ENCODE measurements at regions not wholly inside any gene's neighbourhood (a gene's known extent, or its start where the extent isn't known, plus 50 kb on each side); places are given as distances from the start of the nearest gene placed in this dataset.

DNA sequence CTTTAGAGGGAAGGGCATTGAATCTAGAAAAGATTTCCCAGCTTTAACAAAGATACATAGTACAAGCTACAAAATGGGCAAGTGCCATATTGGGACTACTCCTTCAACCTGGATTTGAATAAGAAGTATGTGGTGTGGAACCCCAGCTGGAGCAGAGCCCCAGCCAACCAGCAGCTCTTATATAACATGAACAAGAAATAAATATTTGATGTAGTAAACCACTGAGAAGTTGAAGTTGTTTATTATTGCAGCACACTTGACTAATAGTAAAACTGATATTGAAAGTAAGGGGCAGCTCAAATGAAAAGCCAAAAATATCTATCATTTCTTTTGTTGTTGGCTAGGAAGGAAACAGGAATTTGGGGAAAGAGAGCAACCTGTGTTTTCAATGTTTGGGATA lies 701.8 kb downstream of the TMTC2 start:
- no peaks in the 10 kb centered on the region for H3K4me1 ChIP-seq (ENCODE audit: insufficient read depth, low read length)
- no peak overlapping the region for H2AFZ ChIP-seq (ENCODE audit: low read depth, low read length)
- no peak for TF ChIP-seq CTCF (IDR thresholded peaks at IDR 0.05; ENCODE audit: borderline replicate concordance, extremely low read depth, low read length, poor library complexity, severe bottlenecking)
- no peak for TF ChIP-seq EZH2 (IDR thresholded peaks at IDR 0.05; ENCODE audit: borderline replicate concordance, low read depth, low read length, severe bottlenecking)
- H3K4me2 ChIP-seq (ENCODE audit: insufficient read depth, low read length): no peak overlapping the region
- no peaks in the 10 kb centered on the region for H3K79me2 ChIP-seq (ENCODE audit: insufficient read depth, low read length)
- H3K27me3 ChIP-seq (ENCODE audit: insufficient read depth, low read length, poor library complexity): no peaks in the 10 kb centered on the region
- no peaks in the 10 kb centered on the region for H3K9me3 ChIP-seq (ENCODE audit: insufficient read depth, low read length, severe bottlenecking)
- H3K27ac ChIP-seq (ENCODE audit: low read length): no peak overlapping the region
- no peak overlapping the region for H3K4me3 ChIP-seq (ENCODE audit: low read depth in 1 of 2, low read length in 2 of 2)
- ATAC-seq (ENCODE audit: insufficient read depth, low read depth): no peak
- H4K20me1 ChIP-seq (ENCODE audit: insufficient read depth, low read length): no peaks in the 10 kb centered on the region
- no peak for DNase-seq
- H3K9ac ChIP-seq (ENCODE audit: low read depth, low read length): no peak overlapping the region
- no peaks in the 10 kb centered on the region for H3K36me3 ChIP-seq (ENCODE audit: insufficient read depth, low read length)

DNA sequence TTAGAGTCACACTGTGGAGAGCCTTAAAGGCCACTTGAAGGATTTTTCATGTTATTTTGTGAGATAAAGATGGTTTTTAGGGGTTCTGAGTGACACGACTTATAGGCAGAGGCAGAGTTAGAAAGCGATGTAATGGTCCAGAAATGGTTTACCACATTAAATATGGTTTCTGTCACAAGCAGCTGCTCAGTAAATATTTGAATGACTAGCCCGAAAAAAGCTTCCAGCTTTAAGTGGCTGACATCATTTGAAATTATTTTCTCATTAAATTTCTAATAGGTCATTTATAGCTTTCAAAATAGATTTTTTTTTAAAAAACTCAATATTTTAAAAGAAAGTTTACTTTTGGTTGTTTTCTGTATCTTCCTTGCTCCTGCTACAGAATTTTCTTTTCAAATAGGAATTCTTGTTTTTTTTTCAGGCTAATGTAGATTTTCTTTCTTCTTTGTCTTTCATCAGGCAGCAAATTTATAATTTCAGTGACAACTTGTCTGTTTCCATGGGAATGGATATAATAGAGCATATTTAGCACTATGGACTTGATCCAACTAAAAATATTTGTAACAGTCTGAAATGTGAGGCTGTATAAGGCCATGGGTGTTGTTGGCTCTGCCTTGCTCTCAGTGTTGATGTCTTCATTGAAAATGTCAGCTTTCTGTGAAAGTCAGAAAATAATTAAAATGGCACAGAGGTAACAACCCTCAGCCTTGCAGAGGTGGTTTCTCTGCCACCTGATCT lies 700.0 kb downstream of the TMTC2 start:
- ATAC-seq (ENCODE audit: insufficient read depth, low read depth) (no peak), DNase-seq (no peak)
- Histone ChIP-seq H3K9ac (ENCODE audit: low read depth, low read length) (no peak overlapping the region), H4K20me1 (ENCODE audit: insufficient read depth, low read length) (no peaks in the 10 kb centered on the region), H3K27me3 (ENCODE audit: insufficient read depth, low read length, poor library complexity) (no peaks in the 10 kb centered on the region), H3K79me2 (ENCODE audit: insufficient read depth, low read length) (no peaks in the 10 kb centered on the region), H2AFZ (ENCODE audit: low read depth, low read length) (no peak overlapping the region), H3K36me3 (ENCODE audit: insufficient read depth, low read length) (no peaks in the 10 kb centered on the region), H3K9me3 (ENCODE audit: insufficient read depth, low read length, severe bottlenecking) (no peaks in the 10 kb centered on the region), H3K4me1 (ENCODE audit: insufficient read depth, low read length) (no peaks in the 10 kb centered on the region), H3K4me3 (ENCODE audit: low read depth in 1 of 2, low read length in 2 of 2) (no peak overlapping the region), H3K4me2 (ENCODE audit: insufficient read depth, low read length) (no peak overlapping the region), H3K27ac (ENCODE audit: low read length) (no peak overlapping the region)
- no peak for TF ChIP-seq CTCF (IDR thresholded peaks at IDR 0.05; ENCODE audit: borderline replicate concordance, extremely low read depth, low read length, poor library complexity, severe bottlenecking)
- TF ChIP-seq EZH2 (IDR thresholded peaks at IDR 0.05; ENCODE audit: borderline replicate concordance, low read depth, low read length, severe bottlenecking): no peak

DNA sequence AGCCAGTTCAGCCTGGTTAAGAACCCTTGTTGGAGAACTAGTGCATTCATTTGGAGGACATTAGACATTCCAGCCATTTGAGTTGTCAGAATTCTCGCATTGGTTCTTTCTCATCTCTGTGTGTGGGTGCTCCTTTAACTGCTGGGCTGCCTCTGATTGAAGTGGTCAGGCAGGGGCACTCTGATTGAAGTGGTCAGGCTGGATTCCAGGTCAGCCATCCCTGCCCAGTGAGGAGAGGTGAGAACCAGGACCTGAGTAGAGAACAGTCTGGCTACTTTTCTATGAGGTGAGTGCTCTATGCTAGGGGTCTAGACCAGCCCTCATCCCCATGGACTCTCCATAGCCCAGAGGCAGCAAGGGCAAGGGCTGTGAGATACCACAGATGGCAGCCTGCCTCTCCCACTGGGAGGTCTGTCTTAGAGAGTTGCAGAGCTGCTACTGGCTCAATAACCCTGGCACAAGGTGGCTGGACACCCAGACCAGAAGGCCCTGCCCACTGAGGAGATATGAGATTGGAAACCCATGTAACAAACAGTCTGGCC lies 691.6 kb downstream of the TMTC2 start:
- Histone ChIP-seq H3K9me3 (ENCODE audit: insufficient read depth, low read length, severe bottlenecking) (no peaks in the 10 kb centered on the region), H3K27me3 (ENCODE audit: insufficient read depth, low read length, poor library complexity) (no peaks in the 10 kb centered on the region), H3K4me1 (ENCODE audit: insufficient read depth, low read length) (no peaks in the 10 kb centered on the region), H4K20me1 (ENCODE audit: insufficient read depth, low read length) (no peaks in the 10 kb centered on the region), H3K4me2 (ENCODE audit: insufficient read depth, low read length) (no peak overlapping the region), H3K36me3 (ENCODE audit: insufficient read depth, low read length) (no peaks in the 10 kb centered on the region), H2AFZ (ENCODE audit: low read depth, low read length) (no peak overlapping the region), H3K27ac (ENCODE audit: low read length) (no peak overlapping the region), H3K4me3 (ENCODE audit: low read depth in 1 of 2, low read length in 2 of 2) (no peak overlapping the region), H3K9ac (ENCODE audit: low read depth, low read length) (no peak overlapping the region), H3K79me2 (ENCODE audit: insufficient read depth, low read length) (no peaks in the 10 kb centered on the region)
- ATAC-seq (ENCODE audit: insufficient read depth, low read depth) (no peak), DNase-seq (no peak)
- TF ChIP-seq CTCF (IDR thresholded peaks at IDR 0.05; ENCODE audit: borderline replicate concordance, extremely low read depth, low read length, poor library complexity, severe bottlenecking) (no peak), EZH2 (IDR thresholded peaks at IDR 0.05; ENCODE audit: borderline replicate concordance, low read depth, low read length, severe bottlenecking) (no peak)

Measured in DND-41 (cell line).